Sigmoid colon (tissue), 4 donors: ENCODE measurements at regions not wholly inside any gene's neighbourhood (a gene's known extent, or its start where the extent isn't known, plus 50 kb on each side); places are given as distances from the start of the nearest gene placed in this dataset.

ENCODE experiments used
- CTCF ChIP-seq, 4 experiments: fragments of 450-650 bp in 3 of 4; fragments of 200-600 bp in 1 of 4; IDR thresholded peaks; one replicate each; pipeline ENCODE4 v1.5.1; 2016 to 2019; ENCODE audit warnings: antibody characterized with exemption in 4 of 4, mild to moderate bottlenecking in 3 of 4, moderate library complexity in 2 of 4
- EP300 ChIP-seq, 4 donors: sonication (generic); formaldehyde crosslinking; IDR thresholded peaks; one replicate each; pipeline ENCODE4 v1.6.1; 2017; ENCODE audit warnings: antibody characterized with exemption in 4 of 4

- TF ChIP-seq EP300 (IDR thresholded peaks at IDR 0.05) (no peak), CTCF (IDR thresholded peaks at IDR 0.05) (no peak)
Measured at GRCh38 chr5:99614888-99615287, 686.1 kb upstream of the CHD1 start.
